Activated naive CD4-positive, alpha-beta T cell treated with anti-CD3 and anti-CD28 coated beads, Interleukin-2, amount 50 U/mL, for 72 hours (primary cell): ENCODE measurements at regions not wholly inside any gene's neighbourhood (a gene's known extent, or its start where the extent isn't known, plus 50 kb on each side); places are given as distances from the start of the nearest gene placed in this dataset.

Experiments used
- ATAC-seq, 2 donors: fragments of 150-1000 bp; cut with Tn5 transposase; 2 replicates each; pipeline ENCODE4 v1.10.0; 2021; ENCODE audit warnings: mild to moderate bottlenecking in 2 of 2, moderate library complexity in 2 of 2
- DNase-seq, 2 donors: peaks; one replicate each; pipeline ENCODE4 v3.0.0; 2021 to 2022; ENCODE audit warnings: low spot score in 2 of 2
- H3K27ac Mint-ChIP-seq, 2 donors: one replicate each; pipeline ENCODE4 v1.8.0; 2022; ENCODE audit warnings: mild to moderate bottlenecking in 2 of 2, mixed read lengths in 2 of 2
- H3K36me3 Mint-ChIP-seq, 2 donors: one replicate each; pipeline ENCODE4 v1.8.0; 2022; ENCODE audit warnings: mixed read lengths in 2 of 2
- H3K9me3 Mint-ChIP-seq, 2 donors: one replicate each; pipeline ENCODE4 v1.8.0; 2022; ENCODE audit warnings: mixed read lengths in 2 of 2

GRCh38 chr9:19985081-19985480 lies 196.2 kb upstream of the SLC24A2 start:
- ATAC-seq, result no peak
- DNase-seq, result no peak
- peaks cover 8 to 10% of the 10 kb centered on the region in 2 donors for H3K9me3 Mint-ChIP-seq
- peaks cover 8 to 18% of the 10 kb centered on the region in 2 donors for H3K36me3 Mint-ChIP-seq
- H3K27ac Mint-ChIP-seq, result no peak overlapping the region

GRCh38 chr9:19976226-19976625 lies 187.4 kb upstream of the SLC24A2 start:
- H3K27ac Mint-ChIP-seq, result peak overlapping the region; percentile 83 to 97

DNA sequence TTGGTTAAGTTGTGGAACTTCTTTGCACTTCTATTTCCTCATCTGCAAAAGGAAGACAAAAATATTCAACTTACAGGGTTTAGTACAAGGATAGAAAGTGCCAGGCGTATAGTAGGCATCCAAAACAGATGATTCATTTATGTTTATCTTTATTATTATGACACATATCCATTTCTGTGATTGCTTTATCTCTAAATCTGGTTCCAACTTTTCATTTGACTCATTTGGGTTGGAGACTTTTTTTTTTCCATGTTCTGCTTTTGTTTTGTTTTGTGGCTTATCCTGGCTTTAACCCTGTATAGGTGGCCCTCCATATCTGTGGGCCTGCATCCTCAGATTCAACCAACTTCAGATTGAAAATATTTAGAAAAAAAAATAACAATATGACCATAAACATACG lies 186.7 kb upstream of the SLC24A2 start:
- peak; percentile 32 to 70 for ATAC-seq

More at GRCh38 chr9:19976226-19976625, 187.4 kb upstream of the SLC24A2 start:
- ATAC-seq (peak; percentile 96 to 97), DNase-seq (peak in 1 of 2 donors; percentile 31)
- peaks cover 10 to 34% of the 10 kb centered on the region in 2 donors for H3K9me3 Mint-ChIP-seq
- H3K36me3 Mint-ChIP-seq, result peaks cover 5 to 37% of the 10 kb centered on the region in 2 donors

DNA sequence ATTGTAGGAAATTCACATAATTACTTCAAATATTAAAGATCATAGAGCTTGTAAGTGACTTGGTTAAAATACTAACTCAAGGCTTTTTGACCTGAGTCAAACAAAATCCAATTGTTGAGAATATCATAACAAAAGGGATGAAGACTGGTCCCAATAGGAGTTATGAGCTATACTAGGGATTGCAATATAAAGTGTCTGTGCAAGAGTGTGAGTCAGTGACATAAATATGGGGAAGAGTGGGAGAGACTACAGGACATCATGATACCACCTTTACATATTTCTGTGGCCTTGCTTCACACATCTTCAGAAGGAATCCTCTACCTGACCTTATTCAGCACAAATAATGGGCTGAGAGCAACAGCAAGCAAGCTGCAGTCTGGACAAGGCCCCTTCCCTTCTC lies 180.9 kb upstream of the SLC24A2 start:
- ATAC-seq, result no peak
- peaks cover 0 to under 1% of the 10 kb centered on the region in 2 donors for H3K36me3 Mint-ChIP-seq
- H3K9me3 Mint-ChIP-seq, result peaks cover 3 to 6% of the 10 kb centered on the region in 2 donors
- no peak for DNase-seq
- H3K27ac Mint-ChIP-seq, result no peak overlapping the region

More for the DNA sequence above, 186.7 kb upstream of the SLC24A2 start:
- Mint-ChIP-seq H3K36me3 (peaks cover 5 to 32% of the 10 kb centered on the region in 2 donors), H3K27ac (peak overlapping the region in 1 of 2 donors; percentile 97), H3K9me3 (peaks cover 10 to 34% of the 10 kb centered on the region in 2 donors)
- DNase-seq, result no peak

GRCh38 chr9:19967888-19968459 lies 179.1 kb upstream of the SLC24A2 start:
- ATAC-seq (no peak), DNase-seq (no peak)
- H3K27ac Mint-ChIP-seq, result no peak overlapping the region
- H3K9me3 Mint-ChIP-seq, result peaks cover 3 to 6% of the 10 kb centered on the region in 2 donors
- H3K36me3 Mint-ChIP-seq, result no peaks in the 10 kb centered on the region

GRCh38 chr9:19967216-19967887 lies 178.5 kb upstream of the SLC24A2 start:
- Mint-ChIP-seq H3K36me3 (no peaks in the 10 kb centered on the region), H3K27ac (no peak overlapping the region), H3K9me3 (peaks cover 3 to 6% of the 10 kb centered on the region in 2 donors)
- ATAC-seq (no peak), DNase-seq (no peak)

DNA sequence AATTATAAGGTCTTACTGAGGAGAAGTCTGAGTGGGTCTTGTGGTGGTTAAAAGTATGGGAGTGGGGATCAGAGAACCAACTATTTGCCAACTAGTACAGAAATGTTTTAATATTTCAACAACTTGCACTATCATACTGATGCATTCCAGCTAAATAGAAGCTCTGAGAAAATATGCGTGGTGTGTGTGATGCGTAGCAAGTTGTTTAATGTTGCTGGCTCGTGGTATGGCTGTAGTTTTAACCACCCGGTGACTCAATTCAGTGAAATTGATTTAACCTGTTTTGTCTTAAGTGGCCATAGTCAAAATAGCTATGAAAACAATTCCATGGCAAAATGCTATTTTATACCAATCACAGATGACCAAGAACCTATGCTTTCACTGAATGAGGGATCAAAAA lies 176.5 kb upstream of the SLC24A2 start:
- no peak overlapping the region for H3K27ac Mint-ChIP-seq
- no peak for DNase-seq
- H3K9me3 Mint-ChIP-seq, result peaks cover 2 to 7% of the 10 kb centered on the region in 2 donors
- no peak for ATAC-seq
- no peaks in the 10 kb centered on the region for H3K36me3 Mint-ChIP-seq

- no peak overlapping the region for H3K27ac Mint-ChIP-seq
- ATAC-seq (no peak), DNase-seq (no peak)
- peaks cover 2% of the 10 kb centered on the region in 2 donors for H3K36me3 Mint-ChIP-seq
- peaks cover 1 to 7% of the 10 kb centered on the region in 2 donors for H3K9me3 Mint-ChIP-seq
These were observed 159.2 kb upstream of the SLC24A2 start for GRCh38 chr9:19947996-19948395.

DNA sequence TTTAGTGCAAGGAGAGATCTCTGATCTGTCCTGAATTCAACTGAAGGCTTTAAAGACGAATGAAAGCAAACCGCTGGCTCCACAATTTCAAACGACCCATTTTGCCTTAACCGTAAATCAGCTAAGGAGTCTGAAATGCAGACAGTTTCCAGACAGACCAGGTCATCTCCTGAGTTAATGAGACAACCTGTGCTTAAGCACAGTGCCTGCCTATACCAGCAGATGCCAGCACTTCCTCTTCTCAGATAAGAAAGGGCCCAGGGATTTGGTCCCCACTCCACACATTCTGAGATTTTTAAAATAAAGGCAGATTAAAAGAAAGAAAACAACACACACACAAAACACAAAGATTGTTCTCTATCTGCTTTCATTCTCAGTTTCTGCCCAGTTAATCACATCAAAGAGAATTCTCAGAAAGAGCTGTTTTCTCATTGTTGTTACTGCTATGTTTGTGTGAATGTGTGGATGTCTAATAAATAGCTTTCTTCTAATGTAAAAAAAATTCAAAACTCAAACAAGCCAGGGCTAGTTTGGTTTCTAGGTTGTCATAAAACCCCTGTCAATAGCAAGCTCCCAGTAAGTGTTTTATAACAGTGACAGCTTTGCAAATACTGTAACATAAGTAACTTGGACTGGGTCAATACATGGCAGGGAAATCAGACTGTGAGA lies 157.7 kb upstream of the SLC24A2 start:
- DNase-seq, result no peak
- ATAC-seq, result peak; percentile 56 to 57
- Mint-ChIP-seq H3K27ac (no peak overlapping the region), H3K9me3 (peaks cover 0 to 4% of the 10 kb centered on the region in 2 donors), H3K36me3 (no peaks in the 10 kb centered on the region)

- no peaks in the 10 kb centered on the region for H3K9me3 Mint-ChIP-seq
- no peaks in the 10 kb centered on the region for H3K36me3 Mint-ChIP-seq
- DNase-seq (no peak), ATAC-seq (no peak)
- H3K27ac Mint-ChIP-seq, result no peak overlapping the region
These were observed 153.0 kb upstream of the SLC24A2 start for GRCh38 chr9:19941874-19942273.

GRCh38 chr9:19940811-19941535 lies 152.1 kb upstream of the SLC24A2 start:
- H3K27ac Mint-ChIP-seq, result no peak overlapping the region
- DNase-seq (no peak), ATAC-seq (no peak)
- H3K36me3 Mint-ChIP-seq, result no peaks in the 10 kb centered on the region
- no peaks in the 10 kb centered on the region for H3K9me3 Mint-ChIP-seq

DNA sequence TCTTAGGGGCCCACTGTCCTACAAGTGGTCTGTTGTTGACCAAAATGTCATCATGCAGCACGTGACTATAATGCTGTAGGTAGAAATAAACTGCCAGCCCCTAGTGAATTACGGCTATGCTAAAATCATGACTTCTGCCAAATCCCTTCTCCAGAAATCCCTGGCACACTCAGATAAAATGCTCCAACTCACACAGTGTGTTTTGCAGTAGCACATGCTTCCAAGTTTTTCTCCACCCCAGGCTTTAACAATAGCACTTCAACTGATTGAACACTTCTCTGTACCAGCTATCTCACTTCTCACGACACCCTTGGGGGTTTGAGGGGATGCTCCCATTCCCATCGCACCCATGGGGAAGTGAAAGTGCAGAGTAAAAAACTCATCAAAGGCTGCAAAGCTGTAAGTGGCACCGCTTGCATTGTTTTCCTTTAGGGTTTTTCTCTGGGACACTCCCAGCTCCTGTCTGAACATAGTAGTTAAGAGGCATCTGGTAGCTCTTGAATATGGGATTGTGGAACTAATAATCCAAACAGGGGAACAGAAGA lies 151.0 kb upstream of the SLC24A2 start:
- DNase-seq (no peak), ATAC-seq (no peak)
- no peaks in the 10 kb centered on the region for H3K9me3 Mint-ChIP-seq
- no peaks in the 10 kb centered on the region for H3K36me3 Mint-ChIP-seq
- H3K27ac Mint-ChIP-seq, result no peak overlapping the region

GRCh38 chr9:19938990-19939733 lies 150.3 kb upstream of the SLC24A2 start:
- H3K36me3 Mint-ChIP-seq, result no peaks in the 10 kb centered on the region
- no peaks in the 10 kb centered on the region for H3K9me3 Mint-ChIP-seq
- peak in 1 of 2 donors; percentile 57 for ATAC-seq
- no peak overlapping the region for H3K27ac Mint-ChIP-seq
- no peak for DNase-seq

GRCh38 chr9:19937121-19937520 lies 148.3 kb upstream of the SLC24A2 start:
- Mint-ChIP-seq H3K36me3 (no peaks in the 10 kb centered on the region), H3K27ac (no peak overlapping the region), H3K9me3 (no peaks in the 10 kb centered on the region)
- DNase-seq (no peak), ATAC-seq (no peak)

- Mint-ChIP-seq H3K36me3 (no peaks in the 10 kb centered on the region), H3K9me3 (no peaks in the 10 kb centered on the region), H3K27ac (no peak overlapping the region)
- no peak for DNase-seq
- ATAC-seq, result no peak
These were observed 147.8 kb upstream of the SLC24A2 start for GRCh38 chr9:19936598-19936997.

DNA sequence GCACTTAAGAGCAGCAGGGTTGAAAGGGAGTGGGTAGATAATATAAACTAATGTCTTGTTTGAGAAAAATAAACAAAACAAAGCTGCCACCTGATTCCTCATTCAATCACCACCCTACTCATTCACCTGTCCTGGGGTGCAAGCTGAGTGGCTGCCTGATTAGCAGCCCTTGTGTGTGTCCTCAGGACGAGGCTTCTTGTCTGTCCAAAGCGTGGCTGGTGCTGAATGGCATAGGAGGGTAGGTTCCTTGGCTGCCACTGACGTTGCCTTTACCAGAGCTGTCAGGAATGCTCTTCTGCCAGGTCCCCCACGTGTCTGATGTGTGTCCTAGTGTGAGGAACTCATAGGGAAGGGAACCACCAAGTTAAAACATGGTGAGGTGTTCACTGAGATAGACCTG lies 146.6 kb upstream of the SLC24A2 start:
- Mint-ChIP-seq H3K27ac (no peak overlapping the region), H3K9me3 (no peaks in the 10 kb centered on the region), H3K36me3 (no peaks in the 10 kb centered on the region)
- no peak for ATAC-seq
- no peak for DNase-seq
